Endodermal cell (in vitro differentiated cells): ENCODE measurements at regions not wholly inside any gene's neighbourhood (a gene's known extent, or its start where the extent isn't known, plus 50 kb on each side); places are given as distances from the start of the nearest gene placed in this dataset.

Source experiments
- DNase-seq: peaks from one replicate; pipeline ENCODE4 v3.0.0-alpha.2; 2017
- H3K27ac ChIP-seq: 2 replicates; pipeline ENCODE4 v1.5.1; 2013; ENCODE audit warnings: mild to moderate bottlenecking, low read depth, low read length, moderate library complexity
- H3K27me3 ChIP-seq: 2 replicates; pipeline ENCODE4 v1.6.1; 2013; ENCODE audit warnings: mild to moderate bottlenecking, low read length, moderate library complexity; ENCODE audit not compliant: insufficient read depth, control insufficient read depth, poor library complexity, severe bottlenecking
- H3K36me3 ChIP-seq: 2 replicates; pipeline ENCODE4 v1.7.0; 2013; ENCODE audit warnings: mild to moderate bottlenecking, low read length, moderate library complexity; ENCODE audit not compliant: control insufficient read depth, insufficient read depth
- H3K4me1 ChIP-seq: one replicate; pipeline ENCODE4 v1.7.0; 2013; ENCODE audit warnings: low read length; ENCODE audit not compliant: control insufficient read depth, insufficient read depth
- H3K4me3 ChIP-seq: 2 replicates; pipeline ENCODE4 v1.5.1; 2013; ENCODE audit warnings: mild to moderate bottlenecking, low read length, moderate library complexity
- H3K9ac ChIP-seq: 2 replicates; pipeline ENCODE4 v1.6.1; 2013; ENCODE audit warnings: mild to moderate bottlenecking, low read length, moderate library complexity; ENCODE audit not compliant: poor library complexity, severe bottlenecking; ENCODE audit errors: extremely low read depth
- H3K9me3 ChIP-seq: 2 replicates; pipeline ENCODE4 v1.6.1; 2013; ENCODE audit warnings: mild to moderate bottlenecking, low read length, moderate library complexity; ENCODE audit not compliant: control insufficient read depth
- H3K27ac Mint-ChIP-seq: 2 replicates; pipeline ENCODE4 v1.8.0; 2020; ENCODE audit warnings: mixed read lengths
- H3K27me3 Mint-ChIP-seq: 2 replicates; pipeline ENCODE4 v1.8.0; 2021; ENCODE audit warnings: mild to moderate bottlenecking, mixed read lengths; ENCODE audit not compliant: insufficient read depth
- H3K36me3 Mint-ChIP-seq: 2 replicates; pipeline ENCODE4 v1.8.0; 2020; ENCODE audit warnings: low read depth, mixed read lengths
- H3K4me1 Mint-ChIP-seq: 2 replicates; pipeline ENCODE4 v1.8.0; 2020; ENCODE audit warnings: mixed read lengths
- H3K4me3 Mint-ChIP-seq: 2 replicates; pipeline ENCODE4 v1.8.0; 2020; ENCODE audit warnings: mild to moderate bottlenecking, moderate library complexity, mixed read lengths
- H3K9me3 Mint-ChIP-seq: 2 replicates; pipeline ENCODE4 v1.8.0; 2020; ENCODE audit warnings: mild to moderate bottlenecking, mixed read lengths
- WGBS, 2 experiments: methylation state at CpG; one replicate each; pipeline versions ENCODE4 v1.1.5 to v1.1.7; 2013; ENCODE audit warnings: missing lambda C conversion rate in 2 of 2, mixed read lengths in 1 of 2; ENCODE audit not compliant: insufficient coverage in 1 of 2, insufficient read length in 1 of 2; 5-methylcytosine and 5-hydroxymethylcytosine counted together
- TF ChIP-seq, protein P1 (sequence below): fragments of 200-600 bp; sonication (generic); conservative IDR thresholded peaks from 2 replicates; pipeline ENCODE4 v1.5.0; 2021; ENCODE audit warnings: antibody characterized with exemption, mild to moderate bottlenecking

- H3K9ac ChIP-seq: no peak overlapping the region
- no peaks in the 10 kb centered on the region for H3K36me3 ChIP-seq
- H3K27ac Mint-ChIP-seq: peak overlapping the region; percentile 77
- H3K27me3 ChIP-seq: no peaks in the 10 kb centered on the region
- H3K36me3 Mint-ChIP-seq: no peaks in the 10 kb centered on the region
- no peaks in the 10 kb centered on the region for H3K9me3 Mint-ChIP-seq
- peak overlapping the region; percentile 100 for H3K27ac ChIP-seq
- H3K4me1 Mint-ChIP-seq: peaks cover 40% of the 10 kb centered on the region
- H3K9me3 ChIP-seq: no peaks in the 10 kb centered on the region
- peaks cover 13% of the 10 kb centered on the region for H3K4me1 ChIP-seq
- H3K4me3 Mint-ChIP-seq: peak overlapping the region; percentile 66
- H3K27me3 Mint-ChIP-seq: peaks cover 2% of the 10 kb centered on the region
- 84 to 94% methylated on average over 3 to 8 of the region's 8 CpGs for WGBS, 2 experiments
- no peak overlapping the region for H3K4me3 ChIP-seq
- no peak for DNase-seq
- TF ChIP-seq, protein P1, sequence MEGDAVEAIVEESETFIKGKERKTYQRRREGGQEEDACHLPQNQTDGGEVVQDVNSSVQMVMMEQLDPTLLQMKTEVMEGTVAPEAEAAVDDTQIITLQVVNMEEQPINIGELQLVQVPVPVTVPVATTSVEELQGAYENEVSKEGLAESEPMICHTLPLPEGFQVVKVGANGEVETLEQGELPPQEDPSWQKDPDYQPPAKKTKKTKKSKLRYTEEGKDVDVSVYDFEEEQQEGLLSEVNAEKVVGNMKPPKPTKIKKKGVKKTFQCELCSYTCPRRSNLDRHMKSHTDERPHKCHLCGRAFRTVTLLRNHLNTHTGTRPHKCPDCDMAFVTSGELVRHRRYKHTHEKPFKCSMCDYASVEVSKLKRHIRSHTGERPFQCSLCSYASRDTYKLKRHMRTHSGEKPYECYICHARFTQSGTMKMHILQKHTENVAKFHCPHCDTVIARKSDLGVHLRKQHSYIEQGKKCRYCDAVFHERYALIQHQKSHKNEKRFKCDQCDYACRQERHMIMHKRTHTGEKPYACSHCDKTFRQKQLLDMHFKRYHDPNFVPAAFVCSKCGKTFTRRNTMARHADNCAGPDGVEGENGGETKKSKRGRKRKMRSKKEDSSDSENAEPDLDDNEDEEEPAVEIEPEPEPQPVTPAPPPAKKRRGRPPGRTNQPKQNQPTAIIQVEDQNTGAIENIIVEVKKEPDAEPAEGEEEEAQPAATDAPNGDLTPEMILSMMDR: no peak
These were observed 123.0 kb downstream of the C9orf50 start for GRCh38 chr9:129497813-129498450.

DNA sequence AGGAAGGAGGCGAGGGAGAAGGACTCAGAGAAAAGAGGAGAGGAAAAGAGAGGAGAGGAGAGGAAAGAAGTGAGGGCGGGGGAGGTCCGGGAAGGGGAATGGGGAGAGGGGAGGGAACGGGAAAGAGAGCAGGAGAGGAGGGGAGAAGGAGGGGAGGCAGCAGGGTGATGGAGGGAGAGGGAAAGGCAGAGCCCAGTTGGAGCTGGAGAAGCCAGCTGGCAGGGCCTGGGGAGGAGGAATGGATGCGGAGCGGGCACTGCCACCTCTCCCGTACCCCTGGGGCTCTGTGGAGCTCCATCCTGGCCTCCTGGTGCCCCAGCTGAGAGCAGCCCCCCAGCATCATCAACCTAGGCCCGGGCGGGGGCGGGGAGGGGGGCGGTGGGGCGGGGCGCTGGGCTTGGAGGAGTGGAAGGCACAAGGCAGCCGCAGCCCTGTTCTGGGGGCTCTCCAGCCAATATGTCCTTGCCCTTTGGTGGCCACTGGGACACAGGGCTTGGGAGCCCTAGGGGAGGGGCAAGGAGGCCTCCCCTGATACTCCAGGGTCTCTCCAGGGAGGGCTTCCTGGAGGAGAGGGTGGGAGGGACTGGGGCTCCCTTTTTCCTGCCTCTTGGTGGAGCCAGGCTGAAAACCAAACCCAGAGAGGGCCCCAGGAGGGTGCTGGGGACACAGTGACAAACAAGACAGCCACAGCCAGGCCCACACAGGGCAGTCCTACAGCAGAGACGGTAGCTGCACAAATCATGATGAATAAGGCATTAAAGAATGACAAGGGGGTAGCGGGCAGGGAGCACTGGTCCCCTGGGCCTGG is 123.7 kb downstream of the C9orf50 start:
- no peaks in the 10 kb centered on the region for H3K9me3 ChIP-seq
- Mint-ChIP-seq H3K4me3 (peak overlapping the region; percentile 66), H3K27ac (peak overlapping the region; percentile 93), H3K27me3 (peaks cover 2% of the 10 kb centered on the region), H3K9me3 (no peaks in the 10 kb centered on the region), H3K36me3 (no peaks in the 10 kb centered on the region), H3K4me1 (peaks cover 40% of the 10 kb centered on the region)
- WGBS, 2 experiments: 22% methylated on average over 5 to 16 of the region's 16 CpGs
- H3K4me1 ChIP-seq: peaks cover 13% of the 10 kb centered on the region
- peak overlapping the region; percentile 78 for H3K4me3 ChIP-seq
- DNase-seq: no peak
- no peaks in the 10 kb centered on the region for H3K36me3 ChIP-seq
- peak overlapping the region; percentile 64 for H3K9ac ChIP-seq
- TF ChIP-seq, protein P1: no peak
- H3K27me3 ChIP-seq: no peaks in the 10 kb centered on the region
- peak overlapping the region; percentile 100 for H3K27ac ChIP-seq

- TF ChIP-seq, protein P1: no peak
- H3K9ac ChIP-seq: peak overlapping the region; percentile 64
- DNase-seq: peak; percentile 98
- H3K27ac Mint-ChIP-seq: peak overlapping the region; percentile 94
- H3K36me3 Mint-ChIP-seq: no peaks in the 10 kb centered on the region
- 2 to 3% methylated on average over 14 to 43 of the region's 43 CpGs for WGBS, 2 experiments
- peaks cover 2% of the 10 kb centered on the region for H3K27me3 Mint-ChIP-seq
- peak overlapping the region; percentile 100 for H3K27ac ChIP-seq
- no peaks in the 10 kb centered on the region for H3K27me3 ChIP-seq
- no peaks in the 10 kb centered on the region for H3K9me3 ChIP-seq
- H3K4me1 ChIP-seq: peaks cover 13% of the 10 kb centered on the region
- no peaks in the 10 kb centered on the region for H3K36me3 ChIP-seq
- peak overlapping the region; percentile 66 for H3K4me3 Mint-ChIP-seq
- peak overlapping the region; percentile 78 for H3K4me3 ChIP-seq
- no peaks in the 10 kb centered on the region for H3K9me3 Mint-ChIP-seq
- peaks cover 41% of the 10 kb centered on the region for H3K4me1 Mint-ChIP-seq
These were observed 124.4 kb downstream of the C9orf50 start for GRCh38 chr9:129496473-129497004.
